ENCODE measurements at regions not wholly inside any gene's neighbourhood (a gene's known extent, or its start where the extent isn't known, plus 50 kb on each side); places are given as distances from the start of the nearest gene placed in this dataset.
"Not testable (repeated sequence)": the region's sequence is repeated elsewhere in the genome, so short reads cannot be mapped to it uniquely, and the experiment has no call there.

- not testable (repeated sequence) for TF ChIP-seq CTCF (IDR thresholded peaks at IDR 0.05); EZH2 (IDR thresholded peaks at IDR 0.05; ENCODE audit: borderline replicate concordance, insufficient read depth, low read depth, low read length, poor library complexity, severe bottlenecking)
Observed at GRCh38 chr10:71117589-71117988, 94.8 kb upstream of the UNC5B start.
